ENCODE measurements at regions not wholly inside any gene's neighbourhood (a gene's known extent, or its start where the extent isn't known, plus 50 kb on each side); places are given as distances from the start of the nearest gene placed in this dataset.

DNA sequence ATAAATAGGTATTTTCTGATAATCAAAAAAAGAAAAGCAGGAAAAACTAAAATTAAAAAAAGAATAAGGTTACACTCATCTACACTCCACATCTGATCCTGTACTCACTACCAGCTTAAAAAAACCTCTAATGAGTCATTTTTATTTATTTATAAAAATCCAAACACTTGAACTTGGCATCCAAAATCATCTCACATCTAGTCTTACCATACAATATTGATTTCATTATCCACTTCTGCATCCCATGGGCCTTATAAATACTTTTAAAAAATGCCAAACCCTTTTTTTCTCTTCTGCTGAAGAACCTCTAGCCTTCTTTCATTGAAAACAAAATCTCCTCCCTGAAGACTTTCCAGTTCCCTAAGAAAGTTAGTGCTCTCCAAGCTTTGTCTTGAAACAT lies 109.7 kb downstream of the TMTC3 start:
- DNase-seq (ENCODE audit: low spot score): no peak

DNA sequence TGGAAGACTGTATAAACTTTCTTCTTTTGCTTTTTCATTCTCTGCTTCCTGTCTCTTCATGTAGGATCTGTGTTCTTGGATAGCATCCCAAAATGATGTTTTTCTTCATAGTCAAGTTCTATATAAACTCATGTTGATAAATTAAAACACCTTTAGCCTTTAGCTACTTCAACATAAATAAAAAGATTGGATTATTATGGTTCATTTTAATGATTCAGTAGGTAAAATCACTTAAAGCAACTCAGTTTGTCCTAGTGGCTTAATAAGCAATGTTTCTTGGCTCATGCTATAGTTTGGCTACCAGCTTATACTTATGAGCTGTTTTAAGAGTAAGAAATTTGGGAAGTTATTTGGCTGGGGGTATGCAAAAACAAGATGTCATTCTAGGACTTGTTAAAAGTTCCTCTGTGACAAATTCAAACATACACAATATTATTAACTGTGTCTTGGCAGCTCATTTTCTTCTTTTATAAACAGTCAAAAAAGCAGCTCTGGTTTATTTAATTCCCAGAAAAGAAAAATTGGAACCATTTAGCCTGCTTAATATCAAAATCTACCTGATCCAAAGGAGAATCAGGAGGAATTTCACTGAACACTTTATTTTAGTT lies 111.4 kb downstream of the TMTC3 start:
- DNase-seq (ENCODE audit: low spot score): no peak

- no peak for DNase-seq (ENCODE audit: low spot score)
These were observed 113.1 kb downstream of the TMTC3 start for GRCh38 chr12:88255224-88255623.

- DNase-seq (ENCODE audit: low spot score): no peak
These were observed 113.7 kb downstream of the TMTC3 start for GRCh38 chr12:88255847-88256246.

- no peak for DNase-seq (ENCODE audit: low spot score)
These were observed 116.3 kb downstream of the TMTC3 start for GRCh38 chr12:88258396-88258795.

DNA sequence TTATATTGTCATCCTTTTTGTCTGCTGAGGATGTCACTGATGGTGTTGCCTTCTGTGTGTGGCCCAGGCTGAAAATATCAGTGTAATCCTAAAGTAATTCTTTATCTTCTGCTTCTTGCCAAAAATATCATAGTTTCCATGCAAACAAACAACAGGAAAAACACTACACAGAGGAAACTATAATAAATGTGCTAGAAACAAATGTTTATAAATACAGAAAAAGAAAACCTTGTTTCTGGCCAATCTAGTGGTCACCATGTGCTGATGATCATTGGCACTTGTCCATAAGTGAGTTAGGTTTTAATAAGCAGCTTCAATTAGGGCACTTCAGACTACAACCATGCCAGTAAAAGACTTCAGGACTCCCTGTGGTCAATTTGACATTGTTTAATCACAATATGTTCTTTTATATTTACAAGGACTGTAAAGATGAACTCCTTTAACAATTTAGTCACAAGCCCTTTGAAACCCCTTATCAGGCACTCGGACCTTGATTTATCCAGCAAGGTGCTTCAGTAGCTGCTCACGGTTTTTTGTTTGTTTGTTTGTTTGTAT lies 124.8 kb downstream of the TMTC3 start:
- DNase-seq (ENCODE audit: low spot score): no peak

DNA sequence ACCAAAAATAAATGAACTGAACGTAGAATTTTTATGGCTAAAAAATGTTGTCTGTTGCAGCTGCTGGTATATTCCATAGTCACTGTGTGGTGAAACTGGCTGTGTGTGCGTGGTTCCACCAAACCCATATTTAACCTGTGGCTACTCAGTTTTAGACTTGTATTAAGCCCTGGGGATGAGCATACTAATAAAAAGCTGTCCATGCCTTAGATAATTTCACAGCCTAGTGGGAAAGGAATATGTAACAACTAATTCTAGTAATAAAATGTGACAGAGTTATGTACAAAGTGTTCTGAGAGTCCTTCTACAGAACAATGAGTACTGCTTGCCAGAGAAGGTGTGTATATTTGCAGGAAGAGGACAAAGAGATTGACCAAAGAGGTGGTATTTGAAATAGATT lies 125.5 kb downstream of the TMTC3 start:
- DNase-seq (ENCODE audit: low spot score): no peak

GRCh38 chr12:88272456-88272855 lies 130.3 kb downstream of the TMTC3 start:
- DNase-seq (ENCODE audit: low spot score): no peak

- DNase-seq (ENCODE audit: low spot score): no peak
These were observed 131.3 kb downstream of the TMTC3 start for GRCh38 chr12:88273450-88273849.

DNA sequence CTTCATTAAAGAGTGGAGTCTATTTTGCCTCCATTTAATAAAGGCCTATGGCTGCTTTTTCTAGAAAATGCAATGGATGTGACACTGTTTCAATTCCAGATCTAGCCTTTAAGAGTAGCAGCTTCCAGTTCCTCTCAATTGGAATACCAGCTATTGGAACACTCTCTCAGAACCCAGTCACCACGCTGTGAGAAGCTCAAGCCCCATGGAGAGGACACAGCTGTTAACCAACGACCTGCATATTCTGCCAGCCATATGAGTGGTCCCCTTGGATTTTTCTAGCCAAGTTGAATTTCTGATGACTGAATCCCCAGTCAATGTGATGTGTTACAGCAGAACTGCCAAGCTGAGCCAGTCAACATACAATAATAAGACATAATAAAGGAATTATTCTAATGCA lies 131.8 kb downstream of the TMTC3 start:
- DNase-seq (ENCODE audit: low spot score): no peak

DNA sequence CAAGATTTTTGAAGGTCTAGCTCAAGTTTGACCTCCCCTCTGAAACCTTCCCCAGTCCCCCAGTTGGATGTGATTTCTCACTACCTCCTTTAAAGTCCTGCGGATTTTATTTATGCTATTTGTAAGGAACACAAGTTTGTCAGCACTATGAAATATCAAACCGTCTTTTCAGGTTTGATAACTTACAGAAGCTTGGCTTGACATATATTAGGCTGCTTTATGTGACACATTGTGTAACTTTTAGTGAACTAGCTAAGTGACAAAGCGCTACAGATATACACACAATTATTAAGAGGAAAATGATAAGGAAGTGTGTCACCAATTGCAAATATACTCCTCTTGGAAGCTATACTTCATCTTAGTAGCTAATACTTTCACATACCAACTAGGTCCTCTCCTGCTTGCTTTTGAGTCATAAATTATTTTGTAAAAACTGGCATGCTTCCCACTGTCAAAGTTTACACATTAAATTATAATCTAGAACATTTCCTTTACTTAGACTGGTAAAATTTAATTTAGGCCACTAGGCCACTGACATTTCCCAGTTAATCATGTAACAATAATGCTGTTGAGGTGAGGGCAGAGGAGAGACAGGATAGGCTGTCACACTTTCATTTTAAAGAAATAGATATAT lies 149.5 kb downstream of the TMTC3 start:
- peak; percentile 21 for DNase-seq (ENCODE audit: low spot score)

DNA sequence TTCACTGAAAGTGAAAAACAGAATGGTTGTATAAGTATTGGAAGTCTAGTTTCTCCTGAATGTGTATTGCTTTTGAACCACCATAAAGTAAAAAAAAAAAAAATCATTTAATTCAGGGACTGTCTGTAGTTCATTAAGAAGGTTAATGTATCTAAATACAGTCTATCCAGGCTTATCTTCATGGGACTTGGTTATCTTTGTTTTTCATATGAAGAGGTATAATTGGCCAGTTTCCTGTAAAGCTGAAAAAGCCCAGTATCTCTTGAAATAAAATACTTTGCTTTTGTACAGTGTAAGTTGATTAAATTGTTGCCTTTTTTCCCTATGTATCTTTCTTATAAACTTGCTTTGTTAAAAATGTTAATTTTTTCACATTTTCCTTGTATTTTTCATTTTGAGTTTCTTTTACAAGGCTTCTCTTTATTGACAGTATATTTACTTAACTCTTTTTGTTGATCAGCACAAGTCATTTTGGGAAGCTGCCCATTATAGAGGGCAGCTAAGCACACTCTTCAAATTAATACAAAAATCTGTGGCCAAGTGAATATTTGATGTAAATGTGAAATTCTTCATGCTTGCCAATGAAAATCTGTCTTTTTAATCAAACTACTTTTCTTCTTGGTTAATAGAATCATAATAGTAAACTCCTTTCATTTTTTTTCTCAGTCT lies 156.0 kb downstream of the TMTC3 start:
- no peak for DNase-seq (ENCODE audit: low spot score)

DNA sequence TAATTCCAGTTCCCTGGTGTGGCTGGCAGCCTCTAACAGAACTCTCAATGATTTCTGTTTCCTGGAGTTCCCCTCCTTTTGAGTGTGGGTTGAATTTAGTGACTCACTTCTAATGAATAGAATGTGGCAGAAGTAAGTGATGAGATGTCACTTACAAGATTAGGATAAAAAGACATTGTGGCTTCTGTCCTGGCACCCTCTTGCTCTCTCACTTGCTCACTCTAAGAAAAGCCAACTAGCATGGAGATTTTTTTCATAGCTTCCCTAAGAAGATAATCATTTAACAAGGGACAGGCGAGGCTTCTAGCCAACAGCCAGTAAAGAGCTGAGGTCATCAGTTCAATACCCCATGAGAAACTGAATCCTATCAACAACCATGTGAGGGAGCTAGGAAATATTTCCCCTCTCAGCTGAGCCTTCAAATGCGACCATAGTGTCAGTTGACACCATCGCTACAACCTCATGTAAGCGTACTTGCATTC lies 156.7 kb downstream of the TMTC3 start:
- no peak for DNase-seq (ENCODE audit: low spot score)

DNA sequence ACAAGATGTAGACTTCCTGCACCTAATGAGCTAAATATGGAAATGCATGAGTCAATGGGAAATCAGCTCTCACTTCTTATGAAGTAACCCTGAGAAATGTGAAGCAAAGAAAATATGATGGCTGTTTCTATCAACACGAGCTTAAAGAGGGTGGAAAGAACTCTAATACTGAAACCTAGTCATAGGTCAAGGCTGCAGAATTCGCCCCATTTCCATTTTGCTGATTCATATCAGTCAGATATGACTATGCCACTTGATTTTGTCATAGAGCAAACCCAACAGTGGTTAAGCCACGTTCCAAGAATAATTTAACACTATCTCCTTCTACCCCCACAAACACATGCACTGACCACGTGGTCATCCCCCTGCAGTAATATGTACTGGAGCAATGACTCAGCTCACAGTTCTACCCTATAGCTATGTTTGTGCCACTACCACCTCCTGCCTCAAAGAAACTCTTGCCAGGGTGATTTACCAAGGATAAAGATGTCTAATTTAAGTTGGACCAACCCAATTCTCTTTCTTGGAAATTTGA lies 157.5 kb downstream of the TMTC3 start:
- no peak for DNase-seq (ENCODE audit: low spot score)

DNA sequence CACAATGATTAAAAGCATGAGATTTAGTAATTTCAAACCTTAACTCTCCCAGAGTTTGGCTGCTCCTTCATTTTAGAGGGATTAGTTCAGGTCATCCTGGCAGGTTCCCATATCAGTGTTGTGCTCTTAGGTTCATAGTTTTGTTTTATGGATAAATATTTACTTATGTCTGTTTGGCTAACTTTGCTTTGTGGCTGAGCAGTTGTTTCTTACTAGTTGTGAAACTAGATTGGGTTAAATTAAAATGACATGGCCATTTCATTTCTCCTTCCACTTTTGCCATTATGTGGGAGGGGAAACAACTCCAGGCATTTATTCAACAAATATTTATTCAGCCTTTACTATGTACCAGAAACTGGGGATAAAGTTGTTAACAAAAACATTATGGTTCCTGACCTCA lies 158.8 kb downstream of the TMTC3 start:
- no peak for DNase-seq (ENCODE audit: low spot score)

DNA sequence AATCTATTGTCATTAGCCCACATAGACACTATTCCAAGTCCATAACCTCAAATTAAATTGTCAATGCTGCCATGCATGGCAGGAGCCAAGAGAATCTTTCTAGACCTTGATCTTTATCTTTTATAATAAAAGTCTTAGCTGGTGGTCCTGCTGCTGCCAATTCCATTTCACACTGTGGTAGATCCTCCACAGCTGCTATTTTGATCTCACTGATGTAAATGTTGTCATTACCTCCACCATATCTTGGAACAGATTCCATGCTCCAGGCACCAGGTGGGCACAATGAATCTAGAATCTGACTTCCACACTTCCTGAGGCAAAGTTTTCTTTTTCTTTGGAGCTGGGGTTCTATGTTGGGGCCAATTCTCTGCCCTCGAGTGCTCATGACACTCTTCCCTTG lies 161.2 kb downstream of the TMTC3 start:
- no peak for DNase-seq (ENCODE audit: low spot score)

DNA sequence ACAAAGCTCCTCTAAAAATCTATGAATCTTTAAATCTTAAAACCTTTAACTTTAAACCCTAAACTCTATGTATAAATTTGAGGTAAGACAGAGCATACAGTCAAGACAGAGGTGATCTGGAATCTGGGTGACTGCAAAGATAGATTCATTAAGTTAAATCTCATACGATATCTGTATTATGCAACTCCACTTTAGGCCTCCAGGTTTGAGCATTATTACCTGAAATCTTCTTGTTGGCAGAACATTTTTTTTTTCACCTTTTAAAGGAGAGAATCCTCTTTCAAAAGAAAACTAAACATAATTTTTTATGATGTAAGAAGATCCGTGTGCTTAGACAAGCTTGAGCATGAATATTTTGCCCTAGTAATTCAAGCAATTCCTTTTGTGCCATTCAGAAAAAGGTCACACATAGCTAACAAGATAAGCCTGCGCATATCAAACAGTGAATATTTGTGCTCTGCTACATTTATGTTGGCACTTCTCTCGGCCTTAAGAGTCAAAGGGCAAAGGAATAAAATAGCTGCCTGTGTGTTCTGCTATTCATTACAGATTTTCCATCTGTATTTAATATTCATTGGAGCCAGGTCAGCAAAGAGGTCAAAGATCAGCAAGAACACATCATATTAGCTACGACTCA lies 163.3 kb downstream of the TMTC3 start:
- DNase-seq (ENCODE audit: low spot score): no peak

DNA sequence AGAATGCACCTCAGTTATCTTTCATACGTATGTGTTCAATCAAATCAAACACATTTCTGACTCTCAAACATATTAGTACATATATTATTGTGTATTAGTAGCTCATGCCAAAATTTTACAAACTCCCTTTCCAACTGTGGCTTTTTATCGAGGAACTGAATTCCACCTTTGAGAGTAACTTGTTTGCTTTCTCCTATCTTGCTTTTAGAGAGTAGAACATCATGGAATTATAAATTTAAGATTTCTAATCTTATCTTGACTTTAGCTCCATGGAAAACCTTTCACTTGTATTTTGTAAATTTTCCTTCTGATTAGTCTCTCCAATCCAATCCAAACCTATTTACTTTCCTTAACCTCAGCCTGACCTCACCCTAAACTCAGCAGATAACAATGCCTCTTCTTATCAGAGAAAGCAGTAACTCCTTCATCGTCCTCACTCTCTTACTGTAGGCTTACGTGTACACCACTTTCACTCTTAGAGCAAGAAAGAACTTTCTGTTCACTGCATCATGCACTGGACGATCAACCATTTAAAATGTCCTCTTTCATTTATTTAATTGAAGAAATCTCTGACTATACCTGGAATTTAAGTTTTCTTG lies 164.5 kb downstream of the TMTC3 start:
- no peak for DNase-seq (ENCODE audit: low spot score)

DNA sequence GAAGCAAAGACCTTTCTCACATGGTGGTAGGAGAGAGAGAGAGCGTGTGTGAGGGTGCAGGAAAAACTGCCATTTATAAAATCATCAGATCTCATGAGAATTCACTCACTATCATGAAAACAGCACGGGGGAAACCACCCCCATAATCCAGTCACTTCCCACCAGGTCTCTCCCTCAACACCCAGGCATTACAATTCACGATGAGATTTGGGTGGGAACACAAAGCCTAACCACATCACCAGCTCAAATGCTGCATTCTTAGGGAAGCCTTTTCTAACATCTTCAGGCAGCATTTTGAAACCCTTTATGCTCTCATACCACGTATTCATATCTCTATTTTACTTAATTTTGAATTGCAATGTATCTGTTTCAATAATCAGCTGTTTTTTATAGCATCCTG lies 165.9 kb downstream of the TMTC3 start:
- no peak for DNase-seq (ENCODE audit: low spot score)

- DNase-seq (ENCODE audit: low spot score): no peak
These were observed 166.7 kb downstream of the TMTC3 start for GRCh38 chr12:88308825-88309224.

DNA sequence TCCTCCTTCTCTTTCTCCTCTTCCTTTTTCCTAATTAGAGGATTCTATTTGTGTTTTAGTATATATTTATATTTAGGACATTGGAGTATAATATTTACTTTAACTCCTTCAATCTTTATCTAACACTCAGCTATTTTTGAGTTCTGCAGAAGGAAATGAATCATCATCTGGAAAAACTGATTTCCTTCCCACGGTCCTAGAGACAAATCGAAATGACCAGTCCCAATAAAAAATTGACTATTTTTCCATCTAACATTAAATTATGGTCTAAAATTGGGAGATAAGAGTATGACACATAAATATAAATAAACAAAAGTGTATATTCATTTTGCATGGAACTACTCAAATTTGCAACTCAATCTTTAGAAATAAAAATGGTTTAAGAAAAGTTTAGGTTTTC lies 167.4 kb downstream of the TMTC3 start:
- DNase-seq (ENCODE audit: low spot score): no peak

DNA sequence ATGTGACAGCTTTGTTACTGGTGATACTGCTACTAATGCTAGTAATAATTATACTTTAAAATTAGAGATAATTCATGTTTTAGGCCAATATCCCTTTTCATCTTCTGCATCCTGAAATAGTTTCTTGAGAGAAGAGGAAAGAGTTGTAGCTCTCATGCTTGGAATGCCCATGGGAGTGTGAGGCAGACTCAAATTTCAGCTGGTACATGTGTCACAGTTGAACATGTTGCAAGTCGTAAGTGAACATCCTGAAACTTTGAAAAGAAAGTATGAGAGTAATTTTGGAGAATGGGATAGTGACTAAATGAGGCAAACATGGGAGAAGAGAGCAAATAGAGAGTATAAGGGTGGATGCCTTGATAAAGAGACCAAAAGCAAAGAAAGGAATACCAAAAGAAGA lies 168.0 kb downstream of the TMTC3 start:
- no peak for DNase-seq (ENCODE audit: low spot score)
